GDM1 (cell line): ENCODE measurements at regions not wholly inside any gene's neighbourhood (a gene's known extent, or its start where the extent isn't known, plus 50 kb on each side); places are given as distances from the start of the nearest gene placed in this dataset.

Experiments used
- DNase-seq: peaks from one replicate; lab custom pipeline; 2025; lab: John Stamatoyannopoulos, UW

GRCh38 chr9:80622508-80622907 is 1050.7 kb downstream of the TLE4 start:
- no peak for DNase-seq

- no peak for DNase-seq
Measured at GRCh38 chr9:80619356-80619755, 1047.6 kb downstream of the TLE4 start.

- DNase-seq, result no peak
Measured at GRCh38 chr9:80615964-80616363, 1044.2 kb downstream of the TLE4 start.

GRCh38 chr9:80605793-80606192 is 1034.0 kb downstream of the TLE4 start:
- no peak for DNase-seq

GRCh38 chr9:80605129-80605528 is 1033.4 kb downstream of the TLE4 start:
- no peak for DNase-seq

- DNase-seq, result no peak
Measured at GRCh38 chr9:80602291-80602690, 1030.5 kb downstream of the TLE4 start.

GRCh38 chr9:80596579-80596978 is 1024.8 kb downstream of the TLE4 start:
- DNase-seq, result no peak

- DNase-seq, result no peak
Measured at GRCh38 chr9:80595192-80595591, 1023.4 kb downstream of the TLE4 start.

- no peak for DNase-seq
Measured at GRCh38 chr9:80592413-80592812, 1020.6 kb downstream of the TLE4 start.

- DNase-seq, result no peak
Measured at GRCh38 chr9:80586786-80587330, 1015.1 kb downstream of the TLE4 start.

GRCh38 chr9:80571953-80572352 is 1000.2 kb downstream of the TLE4 start:
- DNase-seq, result no peak

- no peak for DNase-seq
Measured at GRCh38 chr9:80569236-80569635, 997.5 kb downstream of the TLE4 start.

GRCh38 chr9:80561526-80561925 is 989.8 kb downstream of the TLE4 start:
- no peak for DNase-seq

- no peak for DNase-seq
Measured at GRCh38 chr9:80560976-80561375, 989.2 kb downstream of the TLE4 start.

GRCh38 chr9:80557256-80557655 is 985.5 kb downstream of the TLE4 start:
- no peak for DNase-seq

- DNase-seq, result no peak
Measured at GRCh38 chr9:80556631-80557030, 984.9 kb downstream of the TLE4 start.

GRCh38 chr9:80555782-80556325 is 984.1 kb downstream of the TLE4 start:
- no peak for DNase-seq

GRCh38 chr9:80554856-80555255 is 983.1 kb downstream of the TLE4 start:
- DNase-seq, result no peak

GRCh38 chr9:80554301-80554700 is 982.5 kb downstream of the TLE4 start:
- DNase-seq, result no peak

GRCh38 chr9:80552931-80553330 is 981.2 kb downstream of the TLE4 start:
- DNase-seq, result no peak

GRCh38 chr9:80550181-80550580 is 978.4 kb downstream of the TLE4 start:
- no peak for DNase-seq

- no peak for DNase-seq
Measured at GRCh38 chr9:80547613-80548012, 975.8 kb downstream of the TLE4 start.

- DNase-seq, result no peak
Measured at GRCh38 chr9:80540387-80540786, 968.6 kb downstream of the TLE4 start.

GRCh38 chr9:80538976-80539375 is 967.2 kb downstream of the TLE4 start:
- no peak for DNase-seq
